Left ventricle myocardium superior (tissue), 1 donor: ENCODE measurements at regions not wholly inside any gene's neighbourhood (a gene's known extent, or its start where the extent isn't known, plus 50 kb on each side); places are given as distances from the start of the nearest gene placed in this dataset.
"Not testable (repeated sequence)": the region's sequence is repeated elsewhere in the genome, so short reads cannot be mapped to it uniquely, and the experiment has no call there.

Source experiments
- ATAC-seq: fragments of 200-7000 bp; cut with Tn5 transposase; one replicate; pipeline ENCODE4 v1.9.1; 2020; ENCODE audit warnings: mild to moderate bottlenecking, moderate library complexity
- DNase-seq: peaks from one replicate; pipeline ENCODE4 v3.0.0-alpha.2; 2020
- intact Hi-C: fragments of 100-400 bp; cut with micrococcal nuclease; formaldehyde crosslinking; loops from one replicate; pipeline ENCODE4 v1.11.0; 2022
- donor health status: DM: no; HTN: yes; CAD: no; lungs with severe emphysema.

GRCh38 chr4:174086829-174087799 is 196.4 kb downstream of the FBXO8 start:
- ATAC-seq (peak; percentile 52), DNase-seq (peak; percentile 50)
- intact Hi-C loops = no loop called here

DNA sequence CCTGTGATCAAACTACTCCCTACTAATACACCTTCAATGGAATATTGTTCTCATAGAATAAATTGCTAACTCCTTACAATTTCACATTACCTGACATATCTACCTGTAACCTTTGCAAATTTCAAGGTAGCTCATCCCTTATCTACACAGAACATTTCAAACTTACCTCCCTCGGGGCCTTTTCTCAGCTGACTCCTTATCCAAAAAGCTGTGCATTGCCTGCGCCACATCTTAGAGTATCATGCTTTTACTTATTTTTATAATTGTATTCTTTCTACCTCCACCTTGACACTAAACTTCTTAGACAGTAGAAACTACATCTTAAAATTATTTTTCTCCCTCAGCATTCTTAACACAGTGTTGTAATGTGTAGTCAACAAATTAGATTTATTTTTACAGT is 198.5 kb downstream of the FBXO8 start:
- no peak for ATAC-seq
- no peak for DNase-seq
- intact Hi-C loops = no loop called here

- intact Hi-C loops = no loop called here
- no peak for ATAC-seq
These were observed 198.9 kb downstream of the FBXO8 start for GRCh38 chr4:174084542-174084941.

DNA sequence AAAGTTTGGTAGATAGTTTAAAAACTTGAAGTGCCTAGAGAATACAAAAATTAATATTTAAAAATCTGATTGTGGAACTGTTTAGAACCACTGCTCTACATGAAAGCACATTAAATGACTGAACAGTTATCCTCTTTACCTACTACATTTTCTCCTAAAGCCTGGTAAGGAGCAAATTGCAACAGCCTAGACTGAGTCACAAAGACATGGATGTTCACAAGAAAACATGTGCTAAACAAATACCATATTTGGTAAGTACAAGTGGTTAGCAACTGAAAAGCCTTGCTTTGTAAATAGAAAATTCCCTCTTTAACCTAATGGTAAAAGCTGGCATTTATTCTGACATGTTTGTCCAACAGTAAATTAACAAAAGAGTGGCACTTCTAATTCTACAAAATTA is 203.1 kb downstream of the FBXO8 start:
- intact Hi-C loops = no loop called here
- ATAC-seq (no peak), DNase-seq (no peak)

More at GRCh38 chr4:174084542-174084941, 198.9 kb downstream of the FBXO8 start:
- no peak for DNase-seq

GRCh38 chr4:174071595-174071994 is 211.9 kb downstream of the FBXO8 start:
- no peak for ATAC-seq
- intact Hi-C loops = no loop called here
- DNase-seq = no peak

DNA sequence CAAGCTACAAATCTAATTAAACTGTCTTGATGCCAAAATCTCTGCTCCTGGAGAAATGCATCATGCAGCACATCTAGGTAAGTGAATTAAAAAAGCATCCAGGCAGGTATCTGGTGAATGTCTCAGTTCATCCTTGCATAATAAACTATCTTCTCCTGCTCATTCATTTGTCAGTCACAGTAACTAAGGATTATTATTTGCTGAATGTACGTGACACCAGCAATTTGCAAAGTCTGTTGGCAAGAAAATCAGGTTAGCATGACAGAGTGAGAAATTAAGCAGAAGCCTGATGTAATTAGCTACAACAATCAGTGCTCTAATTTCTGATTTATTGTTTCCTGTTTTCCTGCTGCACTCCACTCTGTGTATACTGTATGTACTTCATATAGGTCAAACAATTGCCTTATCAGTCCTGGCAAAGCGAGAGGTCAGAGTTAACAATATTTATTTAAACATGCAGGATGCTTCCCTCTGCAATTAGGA is 213.6 kb downstream of the FBXO8 start:
- no peak for ATAC-seq
- DNase-seq = no peak
- intact Hi-C loops = no loop called here

GRCh38 chr4:174066611-174067205 is 216.8 kb downstream of the FBXO8 start:
- no peak for DNase-seq
- no peak for ATAC-seq
- intact Hi-C loops = no loop called here

GRCh38 chr4:174062831-174063230 is 220.6 kb downstream of the FBXO8 start:
- intact Hi-C loops = no loop called here
- DNase-seq = no peak
- no peak for ATAC-seq

- no peak for ATAC-seq
- intact Hi-C loops = no loop called here
- no peak for DNase-seq
These were observed 222.4 kb downstream of the FBXO8 start for GRCh38 chr4:174061026-174061425.

- no peak for ATAC-seq
- intact Hi-C loops = no loop called here
- no peak for DNase-seq
These were observed 224.6 kb downstream of the FBXO8 start for GRCh38 chr4:174058846-174059245.

DNA sequence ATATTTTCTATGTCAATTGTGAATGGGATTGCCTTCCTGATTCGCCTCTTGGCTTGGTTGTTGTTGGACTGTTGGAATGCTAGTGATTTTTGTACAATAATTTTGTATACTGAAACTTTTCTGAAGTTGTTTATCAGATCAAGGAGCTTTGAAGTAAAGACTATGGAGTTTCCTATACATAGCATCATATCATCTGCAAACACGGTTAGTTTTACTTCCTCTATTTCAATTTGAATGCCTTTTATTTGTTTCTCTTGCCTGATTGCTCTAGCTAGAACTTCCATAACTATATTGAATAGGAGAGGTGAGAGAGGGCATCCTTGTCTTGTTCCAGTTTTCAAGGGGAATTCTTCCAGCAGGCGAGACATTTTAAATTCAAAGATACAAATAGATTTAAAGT is 226.5 kb downstream of the FBXO8 start:
- no peak for ATAC-seq
- no peak for DNase-seq
- intact Hi-C loops = no loop called here

DNA sequence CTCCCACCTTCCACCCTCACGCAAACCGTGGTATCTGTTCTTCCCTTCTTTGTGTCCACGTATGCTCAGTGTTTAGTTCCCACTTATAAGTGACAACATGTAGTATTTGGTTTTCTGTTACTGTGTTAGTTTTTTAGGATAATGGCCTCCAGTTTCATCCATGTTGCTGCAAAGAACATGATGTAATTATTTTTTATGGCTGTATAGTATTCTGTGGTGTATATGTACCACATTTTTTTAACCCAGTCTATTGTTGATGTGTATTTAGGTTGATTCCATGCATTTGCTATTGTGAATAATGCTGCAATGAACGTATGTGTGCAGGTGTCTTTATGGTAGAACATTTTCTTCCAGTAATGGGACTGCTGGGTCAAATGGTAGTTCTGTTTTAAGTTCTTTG is 228.1 kb downstream of the FBXO8 start:
- ATAC-seq (no peak), DNase-seq (no peak)
- intact Hi-C loops = no loop called here

DNA sequence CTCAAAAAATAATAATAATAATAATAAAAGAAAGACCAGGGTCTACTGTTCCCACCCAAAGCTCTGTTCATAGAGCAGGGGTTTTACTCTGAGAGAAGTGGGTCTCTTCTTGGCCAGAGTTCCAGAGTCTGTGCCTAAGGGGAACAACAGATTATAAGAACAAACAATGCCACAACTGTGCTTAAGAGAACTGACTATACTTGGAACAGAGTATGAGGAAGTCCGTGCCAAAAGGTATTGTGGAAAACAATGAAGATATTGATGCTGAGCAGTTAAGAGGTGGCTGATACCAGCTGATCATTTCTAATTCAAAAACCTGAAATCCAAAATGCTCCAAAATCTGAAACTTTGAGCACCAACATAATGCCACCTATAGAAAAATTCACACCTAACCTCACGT is 229.6 kb downstream of the FBXO8 start:
- ATAC-seq = no peak
- no peak for DNase-seq
- intact Hi-C loops = no loop called here

DNA sequence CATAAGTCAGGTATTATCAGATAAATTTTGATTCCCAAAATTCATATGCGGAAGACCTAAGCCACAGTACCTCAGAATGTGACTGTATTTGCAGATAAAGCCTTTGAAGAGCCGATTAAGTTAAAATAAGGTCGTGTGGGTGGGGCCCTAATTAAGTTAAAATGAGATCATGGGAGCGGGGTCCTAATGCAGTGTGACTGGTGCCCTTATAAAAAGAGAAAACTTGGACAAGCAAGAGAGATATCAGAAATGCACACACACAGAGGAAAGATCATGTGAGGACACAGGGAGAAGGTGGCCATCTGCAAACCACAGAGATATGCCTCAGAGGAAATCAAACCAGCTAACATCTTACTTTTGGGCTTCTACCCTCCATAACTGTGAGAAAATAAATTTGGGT is 236.1 kb downstream of the FBXO8 start:
- no peak for ATAC-seq
- intact Hi-C loops = no loop called here
- no peak for DNase-seq

DNA sequence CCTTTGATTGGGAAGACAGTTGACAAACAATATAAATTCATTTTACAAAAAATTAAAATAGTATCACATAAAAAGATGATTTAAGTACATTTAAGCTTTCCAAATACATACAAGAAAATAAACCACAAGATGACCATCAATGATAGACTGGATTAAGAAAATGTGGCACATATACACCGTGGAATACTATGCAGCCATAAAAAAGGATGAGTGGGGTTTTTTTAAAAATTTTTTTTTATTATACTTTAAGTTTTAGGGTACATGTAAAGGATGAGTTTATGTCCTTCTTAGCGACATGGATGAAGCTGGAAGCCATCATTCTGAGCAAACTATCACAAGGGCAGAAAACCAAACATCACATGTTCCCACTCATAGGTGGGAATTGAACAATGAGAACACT is 237.6 kb downstream of the FBXO8 start:
- DNase-seq, ATAC-seq, intact Hi-C loops: not testable (repeated sequence)

DNA sequence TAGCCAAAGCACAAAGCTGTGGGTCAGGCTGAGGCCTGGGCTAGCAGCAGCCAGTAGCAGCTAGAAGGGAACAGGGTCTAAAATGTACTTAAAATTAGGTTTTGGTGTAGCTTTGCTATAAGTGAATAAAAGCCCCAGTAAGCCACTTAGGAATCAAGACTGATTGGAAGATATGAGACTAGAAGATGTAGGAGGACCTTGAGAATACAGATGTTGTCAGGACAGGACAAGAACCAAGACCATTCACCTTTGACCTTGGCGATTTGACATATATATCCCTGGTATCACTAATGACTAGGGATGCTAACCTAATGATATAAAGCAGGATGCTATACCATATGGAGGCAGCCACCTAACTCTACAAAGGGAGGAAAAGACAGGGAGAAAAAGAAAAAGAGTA is 238.1 kb downstream of the FBXO8 start:
- intact Hi-C loops = no loop called here
- ATAC-seq (no peak), DNase-seq (no peak)

GRCh38 chr4:174041555-174042105 is 241.8 kb downstream of the FBXO8 start:
- intact Hi-C loops = no loop called here
- no peak for DNase-seq
- ATAC-seq = no peak

GRCh38 chr4:174040287-174040686 is 243.2 kb downstream of the FBXO8 start:
- intact Hi-C loops = no loop called here

GRCh38 chr4:174038481-174038880 is 245.0 kb downstream of the FBXO8 start:
- DNase-seq = no peak
- no peak for ATAC-seq
- intact Hi-C loops = no loop called here

More at GRCh38 chr4:174040287-174040686, 243.2 kb downstream of the FBXO8 start:
- DNase-seq = no peak
- ATAC-seq = no peak

GRCh38 chr4:174037631-174038030 is 245.8 kb downstream of the FBXO8 start:
- no peak for ATAC-seq
- intact Hi-C loops = no loop called here
- DNase-seq = no peak
